Upper lobe of left lung (tissue), 6 donors: ENCODE measurements at regions not wholly inside any gene's neighbourhood (a gene's known extent, or its start where the extent isn't known, plus 50 kb on each side); places are given as distances from the start of the nearest gene placed in this dataset.

Experiments
- ATAC-seq, 2 donors: fragments of 200-7000 bp; cut with Tn5 transposase; one replicate each; pipeline ENCODE4 v1.9.1; 2022; ENCODE audit warnings: mild to moderate bottlenecking in 2 of 2, moderate library complexity in 2 of 2; ENCODE audit not compliant: low FRiP score in 2 of 2
- DNase-seq, 2 donors: peaks; one replicate each; pipeline ENCODE4 v3.0.0-alpha.2; 2019 to 2020
- H3K27ac ChIP-seq, 4 donors: fragments of 200-600 bp; sonication (generic); one replicate each; pipeline ENCODE4 v1.5.1; 2016 to 2019
- H3K27me3 ChIP-seq, 4 donors: fragments of 200-600 bp; sonication (generic); one replicate each; pipeline ENCODE4 v1.5.1; 2017 to 2019
- H3K36me3 ChIP-seq, 4 donors: fragments of 200-600 bp; sonication (generic); one replicate each; pipeline ENCODE4 v1.5.1; 2016 to 2019
- H3K4me1 ChIP-seq, 4 donors: fragments of 200-600 bp; sonication (generic); one replicate each; pipeline ENCODE4 v1.5.1; 2018 to 2019
- H3K4me3 ChIP-seq, 4 donors: fragments of 200-600 bp; sonication (generic); one replicate each; pipeline ENCODE4 v1.5.1; 2017 to 2019; ENCODE audit warnings: mild to moderate bottlenecking in 2 of 4, moderate library complexity in 1 of 4
- H3K9me3 ChIP-seq, 4 donors: fragments of 200-600 bp; sonication (generic); one replicate each; pipeline ENCODE4 v1.5.1; 2018 to 2019
- CTCF ChIP-seq, 6 experiments: fragments of 450-650 bp in 4 of 6; fragments of 200-600 bp in 2 of 6; sonication (generic) in 2 of 6; IDR thresholded peaks; one replicate each; pipeline ENCODE4 v1.5.1; 2016 to 2019; ENCODE audit warnings: antibody characterized with exemption in 6 of 6
- EP300 ChIP-seq, 4 donors: sonication (generic); formaldehyde crosslinking; IDR thresholded peaks; one replicate each; pipeline ENCODE4 v1.5.1; 2017; ENCODE audit warnings: antibody characterized with exemption in 4 of 4, control low read depth in 2 of 4
- POLR2A ChIP-seq, 4 donors: fragments of 450-650 bp; IDR thresholded peaks; one replicate each; pipeline ENCODE4 v1.5.1; 2016 to 2017; ENCODE audit warnings: antibody characterized with exemption in 4 of 4, mild to moderate bottlenecking in 2 of 4
- POLR2AphosphoS5 ChIP-seq, 2 donors: sonication (generic); formaldehyde crosslinking; IDR thresholded peaks; one replicate each; pipeline ENCODE4 v1.5.1; 2017; ENCODE audit warnings: antibody characterized with exemption in 2 of 2
- WGBS, 2 donors: methylation state at CpG; one replicate each; pipeline ENCODE4 v1.1.5; 2017 to 2018; 5-methylcytosine and 5-hydroxymethylcytosine counted together
- donor health status: DM: no; HTN: no; CAD: no; lungs with moderate emphysema.
- donor health status: DM: no; HTN: yes; CAD: no; lungs with severe emphysema.

DNA sequence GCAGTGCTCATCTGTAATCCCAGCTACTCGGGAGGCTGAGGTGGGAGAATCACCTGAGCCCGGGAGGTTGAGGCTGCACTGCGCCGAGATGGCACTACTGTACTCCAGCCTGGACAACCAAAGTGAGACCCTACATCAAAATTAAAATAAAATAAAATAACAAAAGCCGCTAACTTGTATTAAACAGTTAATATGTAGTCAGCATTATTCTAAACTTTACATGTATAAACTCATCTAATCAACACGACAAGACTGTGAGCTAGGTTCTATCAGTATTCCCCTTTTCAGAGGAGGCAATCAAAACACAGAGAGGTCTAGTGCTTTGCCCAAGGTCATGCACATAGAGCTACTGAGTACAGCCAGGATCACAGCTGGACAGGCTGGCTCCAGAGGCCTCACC lies 111.7 kb upstream of the LINGO1 start:
- ATAC-seq (no peak), DNase-seq (no peak)
- TF ChIP-seq POLR2AphosphoS5 (IDR thresholded peaks at IDR 0.05): no peak
- no peak for TF ChIP-seq POLR2A (IDR thresholded peaks at IDR 0.05)
- no peak for TF ChIP-seq EP300 (IDR thresholded peaks at IDR 0.05)
- TF ChIP-seq CTCF (IDR thresholded peaks at IDR 0.05): no peak
- Histone ChIP-seq H3K27ac (no peak overlapping the region), H3K36me3 (no peaks in the 10 kb centered on the region), H3K4me3 (no peak overlapping the region), H3K9me3 (no peaks in the 10 kb centered on the region), H3K27me3 (no peaks in the 10 kb centered on the region), H3K4me1 (peaks cover 0 to 5% (median 0%) of the 10 kb centered on the region in 4 donors)
- WGBS, 2 donors: 88 to 90% methylated on average over 6 of the region's 6 CpGs

DNA sequence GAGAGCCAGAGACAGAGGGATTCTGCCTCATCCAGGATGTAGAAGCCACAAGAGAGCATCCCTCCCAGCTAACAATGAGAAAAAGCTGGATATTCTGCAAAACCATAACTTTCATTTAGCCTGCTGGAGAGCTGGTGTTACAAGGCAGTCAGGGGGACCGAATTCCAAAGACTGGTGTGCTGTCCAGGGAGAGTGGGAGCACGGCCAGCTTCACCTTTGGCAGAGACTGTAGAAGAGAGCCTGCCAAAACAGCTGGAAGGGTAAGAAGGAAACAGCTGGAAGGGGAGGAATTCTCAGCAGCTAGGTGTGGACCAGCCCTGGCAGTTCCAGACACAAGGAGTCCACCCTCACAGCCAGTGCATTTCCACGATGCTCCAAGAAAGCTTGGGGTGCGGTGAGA lies 109.9 kb upstream of the LINGO1 start:
- H3K4me3 ChIP-seq: no peak overlapping the region
- no peak for TF ChIP-seq CTCF (IDR thresholded peaks at IDR 0.05)
- no peak for TF ChIP-seq EP300 (IDR thresholded peaks at IDR 0.05)
- no peak for TF ChIP-seq POLR2A (IDR thresholded peaks at IDR 0.05)
- no peak for TF ChIP-seq POLR2AphosphoS5 (IDR thresholded peaks at IDR 0.05)
- no peaks in the 10 kb centered on the region for H3K36me3 ChIP-seq
- no peaks in the 10 kb centered on the region for H3K27me3 ChIP-seq
- 66 to 79% methylated on average over 4 of the region's 4 CpGs for WGBS, 2 donors
- H3K27ac ChIP-seq: no peak overlapping the region
- H3K4me1 ChIP-seq: peaks cover 0 to 3% (median 0%) of the 10 kb centered on the region in 4 donors
- no peaks in the 10 kb centered on the region for H3K9me3 ChIP-seq
- ATAC-seq (no peak), DNase-seq (no peak)

GRCh38 chr15:77742127-77742526 lies 109.4 kb upstream of the LINGO1 start:
- H3K4me1 ChIP-seq: no peaks in the 10 kb centered on the region
- H3K9me3 ChIP-seq: no peaks in the 10 kb centered on the region
- no peak overlapping the region for H3K4me3 ChIP-seq
- TF ChIP-seq POLR2A (IDR thresholded peaks at IDR 0.05): no peak
- TF ChIP-seq POLR2AphosphoS5 (IDR thresholded peaks at IDR 0.05): no peak
- TF ChIP-seq EP300 (IDR thresholded peaks at IDR 0.05): no peak
- no peak for TF ChIP-seq CTCF (IDR thresholded peaks at IDR 0.05)
- WGBS, 2 donors: 78 to 80% methylated on average over 3 to 5 of the region's 5 CpGs
- H3K27ac ChIP-seq: no peak overlapping the region
- no peaks in the 10 kb centered on the region for H3K36me3 ChIP-seq
- no peak for DNase-seq
- ATAC-seq: no peak
- H3K27me3 ChIP-seq: no peaks in the 10 kb centered on the region

GRCh38 chr15:77741106-77741505 lies 108.4 kb upstream of the LINGO1 start:
- no peak for ATAC-seq
- no peak for DNase-seq
- 83 to 97% methylated on average over 2 to 3 of the region's 3 CpGs for WGBS, 2 donors

More at GRCh38 chr15:77741106-77741505, 108.4 kb upstream of the LINGO1 start:
- TF ChIP-seq POLR2AphosphoS5 (IDR thresholded peaks at IDR 0.05): no peak
- TF ChIP-seq POLR2A (IDR thresholded peaks at IDR 0.05): no peak
- no peak for TF ChIP-seq CTCF (IDR thresholded peaks at IDR 0.05)
- TF ChIP-seq EP300 (IDR thresholded peaks at IDR 0.05): no peak
- Histone ChIP-seq H3K27me3 (no peaks in the 10 kb centered on the region), H3K36me3 (no peaks in the 10 kb centered on the region), H3K27ac (no peak overlapping the region), H3K4me1 (no peaks in the 10 kb centered on the region), H3K4me3 (no peak overlapping the region), H3K9me3 (no peaks in the 10 kb centered on the region)
